GM23338 (cell line): ENCODE measurements at regions not wholly inside any gene's neighbourhood (a gene's known extent, or its start where the extent isn't known, plus 50 kb on each side); places are given as distances from the start of the nearest gene placed in this dataset.

ENCODE experiments used
- CREB1 ChIP-seq: fragments of 250-450 bp; sonication (Bioruptor Pico); IDR thresholded peaks from 2 replicates; pipeline ENCODE4 v1.5.0; 2020; ENCODE audit warnings: low read depth, mild to moderate bottlenecking, moderate library complexity
- CTCF ChIP-seq, 2 experiments: fragments of 200-600 bp in 1 of 2; sonication (generic) in 1 of 2; conservative IDR thresholded peaks; 2 replicates each; pipeline versions ENCODE4 v1.5.1 to v1.6.1; 2016 to 2017; ENCODE audit warnings: antibody characterized with exemption in 2 of 2, low read depth in 2 of 2, mild to moderate bottlenecking in 2 of 2, moderate library complexity in 1 of 2
- EZH2 ChIP-seq: fragments of 200-600 bp; sonication (generic); IDR thresholded peaks from one replicate; pipeline ENCODE4 v1.8.0; 2017; ENCODE audit warnings: antibody characterized with exemption, mild to moderate bottlenecking, low read depth; ENCODE audit not compliant: unreplicated experiment
- EZH2phosphoT487 ChIP-seq: fragments of 200-600 bp; sonication (generic); IDR thresholded peaks from one replicate; pipeline ENCODE4 v1.8.1; 2018; ENCODE audit warnings: antibody characterized with exemption; ENCODE audit not compliant: unreplicated experiment
- NANOG ChIP-seq: IDR thresholded peaks from 2 replicates; pipeline ENCODE4 v1.6.1; 2016; ENCODE audit warnings: antibody characterized with exemption, borderline replicate concordance

GRCh38 chr3:177550667-177551066 is 353.4 kb upstream of the TBL1XR1 start:
- TF ChIP-seq CREB1 = no peak
- TF ChIP-seq NANOG = no peak
- no peak for TF ChIP-seq CTCF (conservative IDR thresholded peaks at IDR 0.05; ENCODE audit: low read depth in 2 of 2)
- TF ChIP-seq EZH2phosphoT487 = no peak
- no peak for TF ChIP-seq EZH2
